HCEC 1CT (cell line): ENCODE measurements at regions not wholly inside any gene's neighbourhood (a gene's known extent, or its start where the extent isn't known, plus 50 kb on each side); places are given as distances from the start of the nearest gene placed in this dataset.

Experiments
- DNase-seq: peaks from one replicate; pipeline ENCODE4 v3.0.0-alpha.2; 2017

DNA sequence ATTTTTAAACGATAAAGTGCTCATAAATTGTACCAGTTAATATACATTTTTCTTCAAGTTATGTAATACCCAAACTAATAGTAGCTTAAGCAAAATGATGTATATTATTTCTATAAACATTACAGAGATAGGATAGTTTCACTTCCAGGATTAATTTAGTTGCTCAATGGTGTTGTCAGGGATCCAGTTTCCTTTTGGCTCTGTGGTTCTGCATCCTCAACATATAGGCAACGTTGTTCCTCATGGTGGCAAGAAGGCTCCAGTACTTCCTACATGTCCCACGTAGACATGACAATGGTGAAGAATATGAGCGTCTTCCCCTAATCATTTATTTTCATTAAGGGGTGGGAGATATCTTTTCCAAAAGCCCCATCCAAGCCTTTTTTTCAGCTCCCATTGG is 60.7 kb upstream of the DCD start:
- no peak for DNase-seq

- no peak for DNase-seq
Observed at GRCh38 chr12:54704202-54704601, 56.0 kb upstream of the DCD start.

DNA sequence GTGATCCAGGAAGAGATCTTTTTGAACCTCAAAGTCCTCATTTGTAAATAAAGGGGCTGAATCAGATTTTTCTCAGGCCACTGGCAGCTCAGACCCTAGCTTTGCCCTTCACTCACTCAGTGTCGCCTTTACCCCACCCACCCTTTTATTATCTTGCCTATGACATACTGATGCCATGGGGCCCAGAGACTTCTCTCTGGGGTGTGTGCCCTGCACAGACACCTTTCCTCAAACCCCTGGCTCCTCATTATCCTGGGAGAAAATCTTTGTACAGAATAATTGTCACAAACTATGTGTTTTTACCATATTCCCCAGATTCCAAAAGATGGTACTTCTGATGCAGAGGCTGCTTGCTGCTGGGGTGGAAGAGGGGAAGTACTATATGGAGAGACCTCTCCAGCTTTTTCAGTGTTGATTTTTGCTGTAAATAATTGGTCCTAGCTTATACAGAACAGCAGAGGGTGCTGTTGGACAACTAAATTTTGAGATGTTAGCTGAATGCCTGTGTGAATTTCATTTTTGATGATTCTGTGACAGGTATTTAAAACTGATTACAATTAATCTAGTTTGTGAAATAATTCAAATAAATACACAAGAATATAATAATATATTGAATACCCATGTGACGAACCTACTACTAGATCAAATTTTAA is 53.9 kb upstream of the DCD start:
- DNase-seq, result peak; percentile 35

GRCh38 chr12:54700849-54701248 is 52.7 kb upstream of the DCD start:
- DNase-seq, result no peak

GRCh38 chr12:54700301-54700700 is 52.1 kb upstream of the DCD start:
- DNase-seq, result no peak
